ENCODE measurements at regions not wholly inside any gene's neighbourhood (a gene's known extent, or its start where the extent isn't known, plus 50 kb on each side); places are given as distances from the start of the nearest gene placed in this dataset.
A peak's percentile ranks its signal among the peaks of the same experiment; 100 is the strongest.

- H3K27me3 Mint-ChIP-seq (ENCODE audit: low read depth), result no peaks in the 10 kb centered on the region
- CTCF ChIA-PET, result no interaction called here
- no peak overlapping the region for H3K27ac Mint-ChIP-seq
- H3K4me1 Mint-ChIP-seq (ENCODE audit: low read depth), result no peaks in the 10 kb centered on the region
- DNase-seq, result no peak
- no peaks in the 10 kb centered on the region for H3K36me3 Mint-ChIP-seq (ENCODE audit: low read depth)
- intact Hi-C loops (cut with micrococcal nuclease), result no loop called here
- H3K9me3 Mint-ChIP-seq, result peaks cover 1% of the 10 kb centered on the region
- H3K4me3 Mint-ChIP-seq, result no peak overlapping the region
Measured at GRCh38 chr1:70641868-70642267, 230.8 kb downstream of the CTH start.

- no peak overlapping the region for H3K27ac Mint-ChIP-seq
- no peak overlapping the region for H3K4me3 Mint-ChIP-seq
- intact Hi-C loops (cut with micrococcal nuclease), result no loop called here
- peaks cover 3% of the 10 kb centered on the region for H3K9me3 Mint-ChIP-seq
- CTCF ChIA-PET, result no interaction called here
- DNase-seq, result no peak
- no peaks in the 10 kb centered on the region for H3K4me1 Mint-ChIP-seq (ENCODE audit: low read depth)
- no peaks in the 10 kb centered on the region for H3K36me3 Mint-ChIP-seq (ENCODE audit: low read depth)
- H3K27me3 Mint-ChIP-seq (ENCODE audit: low read depth), result peaks cover 2% of the 10 kb centered on the region
Measured at GRCh38 chr1:70656361-70656760, 245.3 kb downstream of the CTH start.

- Mint-ChIP-seq H3K27me3 (ENCODE audit: low read depth) (no peaks in the 10 kb centered on the region), H3K4me3 (no peak overlapping the region), H3K36me3 (ENCODE audit: low read depth) (no peaks in the 10 kb centered on the region), H3K27ac (no peak overlapping the region), H3K9me3 (peaks cover 3% of the 10 kb centered on the region), H3K4me1 (ENCODE audit: low read depth) (no peaks in the 10 kb centered on the region)
- CTCF ChIA-PET, result interaction anchor here (0.6 kb wide), 1 partner anchor 250 kb away, joined by 3 read pairs; no protein-coding TSS in a partner anchor
- DNase-seq, result no peak
- intact Hi-C loops (cut with micrococcal nuclease), result no loop called here
Measured at GRCh38 chr1:70659891-70660290, 248.8 kb downstream of the CTH start.

- no peaks in the 10 kb centered on the region for H3K9me3 Mint-ChIP-seq
- no peak overlapping the region for H3K4me3 Mint-ChIP-seq
- no peaks in the 10 kb centered on the region for H3K4me1 Mint-ChIP-seq (ENCODE audit: low read depth)
- CTCF ChIA-PET, result no interaction called here
- intact Hi-C loops (cut with micrococcal nuclease), result no loop called here
- H3K27me3 Mint-ChIP-seq (ENCODE audit: low read depth), result no peaks in the 10 kb centered on the region
- H3K36me3 Mint-ChIP-seq (ENCODE audit: low read depth), result no peaks in the 10 kb centered on the region
- no peak for DNase-seq
- H3K27ac Mint-ChIP-seq, result no peak overlapping the region
Measured at GRCh38 chr1:70666381-70667140, 255.5 kb downstream of the CTH start.

GRCh38 chr1:70667494-70668170 lies 256.6 kb downstream of the CTH start:
- Mint-ChIP-seq H3K36me3 (ENCODE audit: low read depth) (no peaks in the 10 kb centered on the region), H3K27me3 (ENCODE audit: low read depth) (no peaks in the 10 kb centered on the region), H3K4me3 (no peak overlapping the region), H3K4me1 (ENCODE audit: low read depth) (no peaks in the 10 kb centered on the region), H3K9me3 (no peaks in the 10 kb centered on the region), H3K27ac (no peak overlapping the region)
- intact Hi-C loops (cut with micrococcal nuclease), result no loop called here
- CTCF ChIA-PET, result no interaction called here
- DNase-seq, result no peak

- no peaks in the 10 kb centered on the region for H3K4me1 Mint-ChIP-seq (ENCODE audit: low read depth)
- CTCF ChIA-PET, result no interaction called here
- DNase-seq, result no peak
- intact Hi-C loops (cut with micrococcal nuclease), result no loop called here
- no peak overlapping the region for H3K27ac Mint-ChIP-seq
- peaks cover 8% of the 10 kb centered on the region for H3K27me3 Mint-ChIP-seq (ENCODE audit: low read depth)
- H3K9me3 Mint-ChIP-seq, result no peaks in the 10 kb centered on the region
- no peaks in the 10 kb centered on the region for H3K36me3 Mint-ChIP-seq (ENCODE audit: low read depth)
- H3K4me3 Mint-ChIP-seq, result no peak overlapping the region
Measured at GRCh38 chr1:70671006-70671405, 259.9 kb downstream of the CTH start.

- CTCF ChIA-PET, result no interaction called here
- H3K4me1 Mint-ChIP-seq (ENCODE audit: low read depth), result no peaks in the 10 kb centered on the region
- H3K4me3 Mint-ChIP-seq, result no peak overlapping the region
- intact Hi-C loops (cut with micrococcal nuclease), result no loop called here
- H3K27me3 Mint-ChIP-seq (ENCODE audit: low read depth), result peaks cover 10% of the 10 kb centered on the region
- no peaks in the 10 kb centered on the region for H3K36me3 Mint-ChIP-seq (ENCODE audit: low read depth)
- H3K27ac Mint-ChIP-seq, result no peak overlapping the region
- DNase-seq, result no peak
- H3K9me3 Mint-ChIP-seq, result no peaks in the 10 kb centered on the region
Measured at GRCh38 chr1:70672442-70672888, 261.4 kb downstream of the CTH start.

GRCh38 chr1:70674941-70675685 lies 264.0 kb downstream of the CTH start:
- Mint-ChIP-seq H3K4me3 (no peak overlapping the region), H3K36me3 (ENCODE audit: low read depth) (no peaks in the 10 kb centered on the region), H3K9me3 (no peaks in the 10 kb centered on the region), H3K27me3 (ENCODE audit: low read depth) (peaks cover 10% of the 10 kb centered on the region), H3K4me1 (ENCODE audit: low read depth) (no peaks in the 10 kb centered on the region), H3K27ac (no peak overlapping the region)
- CTCF ChIA-PET, result interaction anchor here (0.9 to 2.6 kb wide), 2 partner anchors 11 to 375 kb away, joined by 5 to 8 read pairs; no protein-coding TSS in a partner anchor
- intact Hi-C loops (cut with micrococcal nuclease), result no loop called here
- no peak for DNase-seq

- intact Hi-C loops (cut with micrococcal nuclease), result no loop called here
- Mint-ChIP-seq H3K4me3 (no peak overlapping the region), H3K27ac (no peak overlapping the region), H3K9me3 (no peaks in the 10 kb centered on the region), H3K36me3 (ENCODE audit: low read depth) (no peaks in the 10 kb centered on the region), H3K27me3 (ENCODE audit: low read depth) (peaks cover 10% of the 10 kb centered on the region), H3K4me1 (ENCODE audit: low read depth) (no peaks in the 10 kb centered on the region)
- no peak for DNase-seq
- CTCF ChIA-PET, result interaction anchor here (0.9 to 2.6 kb wide), 2 partner anchors 10 to 374 kb away, joined by 5 to 8 read pairs; no protein-coding TSS in a partner anchor
Measured at GRCh38 chr1:70675737-70676156, 264.7 kb downstream of the CTH start.

GRCh38 chr1:70685300-70686286 lies 274.5 kb downstream of the CTH start:
- Mint-ChIP-seq H3K4me3 (no peak overlapping the region), H3K27me3 (ENCODE audit: low read depth) (peaks cover 11% of the 10 kb centered on the region), H3K9me3 (no peaks in the 10 kb centered on the region), H3K4me1 (ENCODE audit: low read depth) (no peaks in the 10 kb centered on the region), H3K36me3 (ENCODE audit: low read depth) (no peaks in the 10 kb centered on the region), H3K27ac (no peak overlapping the region)
- CTCF ChIA-PET, result interaction anchor here (0.6 to 2.2 kb wide), 5 partner anchors 11 to 910 kb away, joined by 3 to 8 read pairs (median 5); no protein-coding TSS in a partner anchor
- peak; percentile 57 for DNase-seq
- intact Hi-C loops (cut with micrococcal nuclease), result loop anchor here (1.0 to 5.0 kb wide), 2 partner anchors 158 to 365 kb away; no protein-coding TSS in a partner anchor

- peaks cover 14% of the 10 kb centered on the region for H3K27me3 Mint-ChIP-seq (ENCODE audit: low read depth)
- DNase-seq, result no peak
- CTCF ChIA-PET, result interaction anchor here (1.0 kb wide), 1 partner anchor 50 kb away, joined by 3 read pairs; no protein-coding TSS in a partner anchor
- no peaks in the 10 kb centered on the region for H3K36me3 Mint-ChIP-seq (ENCODE audit: low read depth)
- no peaks in the 10 kb centered on the region for H3K9me3 Mint-ChIP-seq
- intact Hi-C loops (cut with micrococcal nuclease), result loop anchor here (5.0 kb wide), 1 partner anchor 161 kb away; no protein-coding TSS in a partner anchor
- no peak overlapping the region for H3K27ac Mint-ChIP-seq
- H3K4me1 Mint-ChIP-seq (ENCODE audit: low read depth), result no peaks in the 10 kb centered on the region
- no peak overlapping the region for H3K4me3 Mint-ChIP-seq
Measured at GRCh38 chr1:70688580-70688979, 277.5 kb downstream of the CTH start.

Measured in activated naive CD4-positive, alpha-beta T cell treated with anti-CD3 and anti-CD28 coated beads for 36 hours (primary cell).